NCI-H2107 (cell line): ENCODE measurements at regions not wholly inside any gene's neighbourhood (a gene's known extent, or its start where the extent isn't known, plus 50 kb on each side); places are given as distances from the start of the nearest gene placed in this dataset.
"Not testable (repeated sequence)": the region's sequence is repeated elsewhere in the genome, so short reads cannot be mapped to it uniquely, and the experiment has no call there.

Experiments
- DNase-seq: peaks from one replicate; lab custom pipeline; 2025; lab: John Stamatoyannopoulos, UW

GRCh38 chr4:103853627-103854026, 133.8 kb upstream of the TACR3 start:
- DNase-seq: no peak

GRCh38 chr4:103853146-103853545, 133.4 kb upstream of the TACR3 start:
- DNase-seq: no peak

- no peak for DNase-seq
Observed at GRCh38 chr4:103845075-103845474, 125.3 kb upstream of the TACR3 start.

- DNase-seq: no peak
Observed at GRCh38 chr4:103842637-103843239, 123.0 kb upstream of the TACR3 start.

GRCh38 chr4:103842076-103842475, 122.3 kb upstream of the TACR3 start:
- no peak for DNase-seq

- not testable (repeated sequence) for DNase-seq
Observed at GRCh38 chr4:103810308-103810707, 90.5 kb upstream of the TACR3 start.

GRCh38 chr4:103802766-103803165, 83.0 kb upstream of the TACR3 start:
- no peak for DNase-seq

- no peak for DNase-seq
Observed at GRCh38 chr4:103787057-103787456, 67.3 kb upstream of the TACR3 start.

- DNase-seq: no peak
Observed at GRCh38 chr4:103786593-103786992, 66.8 kb upstream of the TACR3 start.

- no peak for DNase-seq
Observed at GRCh38 chr4:103786014-103786413, 66.2 kb upstream of the TACR3 start.

GRCh38 chr4:103778221-103778620, 58.4 kb upstream of the TACR3 start:
- DNase-seq: no peak

- DNase-seq: no peak
Observed at GRCh38 chr4:103774326-103774825, 54.6 kb upstream of the TACR3 start.

GRCh38 chr4:103773691-103774231, 54.0 kb upstream of the TACR3 start:
- DNase-seq: no peak
